GM12878 (cell line): ENCODE measurements at regions not wholly inside any gene's neighbourhood (a gene's known extent, or its start where the extent isn't known, plus 50 kb on each side); places are given as distances from the start of the nearest gene placed in this dataset.

Experiments used
- ATAC-seq: fragments of 200-7000 bp; cut with Tn5 transposase; 3 replicates; pipeline ENCODE4 v1.9.1; 2020; ENCODE audit warnings: mild to moderate bottlenecking, moderate library complexity
- BruUV-seq: library from RNA; stranded (reverse); fragments of 400-500 nt; replicated peaks from 2 replicates; lab custom pipeline; 2021; lab: Mats Ljungman, UMichigan
- CTCF ChIA-PET: fragments of 300-600 bp; sonication (Branson Sonifier 250); formaldehyde crosslinking; extraction: SDS; loops from one replicate; lab custom pipeline; 2021; ENCODE audit warnings: inconsistent platforms; lab: Yijun Ruan, JAX
- POLR2A ChIA-PET: fragments of 350-600 bp; formaldehyde crosslinking; extraction: SDS; loops from one replicate; lab custom pipeline; 2021; ENCODE audit warnings: inconsistent platforms; lab: Charles Lee
- RAD21 ChIA-PET: fragments of 300-600 bp; sonication (Branson Sonifier 250); formaldehyde crosslinking; loops from one replicate; lab custom pipeline; 2023; ENCODE audit warnings: antibody characterized with exemption; ENCODE audit not compliant: unreplicated experiment; lab: Charles Lee
- SMC1A ChIA-PET: fragments of 300-600 bp; sonication (Branson Sonifier 250); formaldehyde crosslinking; loops from one replicate; lab custom pipeline; 2023; ENCODE audit not compliant: unreplicated experiment, uncharacterized antibody; lab: Charles Lee
- DNase-seq: peaks from one replicate; pipeline ENCODE4 v3.0.0-alpha.2; 2011; ENCODE audit warnings: low read depth, low spot score
- FAIRE-seq: peaks from 3 replicates; lab custom pipeline; 2011; peaks lifted over from hg19 to GRCh38; lab: Jason Lieb, UNC
- H2AFZ ChIP-seq: 2 replicates; pipeline ENCODE4 v1.6.0; 2011; ENCODE audit warnings: low read depth, low read length, control low read depth; ENCODE audit not compliant: control insufficient read depth
- H3K27ac ChIP-seq: 2 replicates; pipeline ENCODE4 v1.5.1; 2011; ENCODE audit warnings: control low read depth; ENCODE audit not compliant: control insufficient read depth, insufficient read depth
- H3K27me3 ChIP-seq, 2 experiments: replicated peaks in 1 of 2; 2 replicates each; pipeline versions ENCODE4 v1.6.0 to v1.6.1; 2011; ENCODE audit warnings: low read length in 1 of 2; ENCODE audit not compliant: control insufficient read depth in 2 of 2, insufficient read depth in 2 of 2
- H3K36me3 ChIP-seq, 2 experiments: 2 replicates each; pipeline ENCODE4 v1.5.1; 2011; ENCODE audit warnings: low read length in 1 of 2; ENCODE audit not compliant: control insufficient read depth in 2 of 2, insufficient read depth in 2 of 2
- H3K4me1 ChIP-seq: 2 replicates; pipeline ENCODE4 v1.6.1; 2011; ENCODE audit warnings: mild to moderate bottlenecking, low read length, moderate library complexity, mixed read lengths; ENCODE audit not compliant: control insufficient read depth, insufficient read depth
- H3K4me2 ChIP-seq: 2 replicates; pipeline ENCODE4 v1.6.0; 2011; ENCODE audit warnings: control low read depth; ENCODE audit not compliant: control insufficient read depth, insufficient read depth
- H3K4me3 ChIP-seq: fragments of 200-600 bp; sonication (generic); 2 replicates; pipeline ENCODE4 v1.5.1; 2016
- H3K79me2 ChIP-seq: 2 replicates; pipeline ENCODE4 v1.6.0; 2011; ENCODE audit warnings: low read length; ENCODE audit not compliant: control insufficient read depth, insufficient read depth
- H3K9ac ChIP-seq: 2 replicates; pipeline ENCODE4 v1.8.0; 2011; ENCODE audit warnings: low read length, control low read depth, mixed read lengths; ENCODE audit not compliant: control insufficient read depth, insufficient read depth
- H3K9me3 ChIP-seq: replicated peaks from 3 replicates; pipeline ENCODE4 v1.5.1; 2011; ENCODE audit warnings: mild to moderate bottlenecking, low read length; ENCODE audit not compliant: control insufficient read depth, insufficient read depth
- H4K20me1 ChIP-seq: 2 replicates; pipeline ENCODE4 v1.6.0; 2011; ENCODE audit not compliant: control insufficient read depth, insufficient read depth
- BRCA1 ChIP-seq: IDR thresholded peaks from 2 replicates; pipeline ENCODE4 v1.6.1; 2011; ENCODE audit warnings: low read depth, low read length, improper control_type of control experiment
- GABPA ChIP-seq: IDR thresholded peaks from 2 replicates; pipeline ENCODE4 v1.6.1; 2014; ENCODE audit warnings: antibody characterized with exemption, low read depth, mild to moderate bottlenecking, inconsistent platforms
- GATAD2B ChIP-seq: fragments of 450-650 bp; conservative IDR thresholded peaks from 2 replicates; pipeline ENCODE4 v1.6.1; 2017; ENCODE audit warnings: low read depth, mild to moderate bottlenecking, moderate library complexity
- NFXL1 ChIP-seq: fragments of 450-650 bp; IDR thresholded peaks from 2 replicates; pipeline ENCODE4 v1.6.1; 2017; ENCODE audit warnings: antibody characterized with exemption, mild to moderate bottlenecking, borderline replicate concordance
- POLR2AphosphoS5 ChIP-seq: IDR thresholded peaks from 2 replicates; pipeline ENCODE4 v1.6.1; 2011; ENCODE audit warnings: mild to moderate bottlenecking, low read length, inconsistent platforms
- RELA ChIP-seq: fragments of 450-650 bp; IDR thresholded peaks from 2 replicates; pipeline ENCODE4 v1.8.0; 2014; ENCODE audit warnings: borderline replicate concordance; ENCODE audit not compliant: partially characterized antibody
- STAT1 ChIP-seq: fragments of 450-650 bp; conservative IDR thresholded peaks from 2 replicates; pipeline ENCODE4 v1.6.1; 2014; ENCODE audit warnings: antibody characterized with exemption, mild to moderate bottlenecking
- TAF1 ChIP-seq: IDR thresholded peaks from 2 replicates; pipeline ENCODE4 v1.6.1; 2011; ENCODE audit warnings: mild to moderate bottlenecking, low read depth, low read length, borderline replicate concordance
- TBL1XR1 ChIP-seq: IDR thresholded peaks from 2 replicates; pipeline ENCODE4 v1.6.1; 2012; ENCODE audit warnings: low read depth, low read length, improper control_type of control experiment
- YY1 ChIP-seq: IDR thresholded peaks from 2 replicates; pipeline ENCODE4 v1.6.1; 2011; ENCODE audit warnings: low read depth, mild to moderate bottlenecking, low read length
- ZNF622 ChIP-seq: fragments of 450-650 bp; IDR thresholded peaks from 2 replicates; pipeline ENCODE4 v1.6.1; 2017; ENCODE audit warnings: mild to moderate bottlenecking, inconsistent platforms
- WGBS: methylation state at CpG from one replicate; pipeline ENCODE4 v1.1.6; 2016; ENCODE audit warnings: low lambda C conversion rate; ENCODE audit not compliant: insufficient replicate concordance, insufficient coverage; ENCODE audit errors: missing lambda C conversion rate; 5-methylcytosine and 5-hydroxymethylcytosine counted together
- in situ Hi-C: fragments of 300-500 bp; cut with MboI; formaldehyde crosslinking; loops from 9 replicates; pipeline ENCODE4 v1.14.3; 2018; ENCODE audit warnings: mixed read lengths
- intact Hi-C: fragments of 100-400 bp; cut with micrococcal nuclease; formaldehyde crosslinking; loops from one replicate; pipeline ENCODE4 v1.14.2; 2022; ENCODE audit not compliant: unreplicated experiment
- TF ChIP-seq, protein P1 (sequence below): fragments of 450-650 bp; IDR thresholded peaks from 2 replicates; pipeline ENCODE4 v1.6.1; 2017; ENCODE audit warnings: mild to moderate bottlenecking, moderate library complexity
- TF ChIP-seq, protein P2 (sequence below): fragments of 450-650 bp; IDR thresholded peaks from 2 replicates; pipeline ENCODE4 v1.6.1; 2017; ENCODE audit warnings: mild to moderate bottlenecking, low read depth, inconsistent platforms; ENCODE audit not compliant: poor library complexity, severe bottlenecking
- TF ChIP-seq, protein P3 (sequence below): fragments of 450-650 bp; IDR thresholded peaks from 2 replicates; pipeline ENCODE4 v1.6.1; 2017; ENCODE audit warnings: mild to moderate bottlenecking, moderate library complexity

DNA sequence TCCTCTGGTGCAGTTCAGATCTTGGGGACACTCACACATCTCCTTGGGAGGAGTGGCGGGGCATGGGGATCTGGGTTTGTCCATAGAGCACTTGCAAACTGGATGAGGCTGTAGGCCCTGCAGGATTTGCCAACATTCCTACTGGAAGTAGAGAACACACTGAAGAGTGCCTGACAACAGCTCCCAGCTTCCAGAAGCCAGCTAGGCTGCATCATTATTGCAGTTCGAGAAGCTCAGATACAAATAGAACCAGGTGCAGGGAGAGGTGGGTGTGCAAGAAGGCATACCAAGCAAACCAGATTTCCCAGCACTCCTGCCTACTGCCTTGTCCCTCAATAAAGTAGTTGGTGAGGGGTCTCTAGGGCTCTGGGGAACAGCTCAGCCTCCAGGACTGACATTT lies 52.5 kb downstream of the RHOB start:
- Histone ChIP-seq H3K9ac (no peak overlapping the region), H3K79me2 (no peaks in the 10 kb centered on the region), H4K20me1 (no peaks in the 10 kb centered on the region), H3K4me1 (no peaks in the 10 kb centered on the region), H3K4me2 (no peak overlapping the region), H2AFZ (no peak overlapping the region), H3K27ac (no peak overlapping the region), H3K4me3 (no peak overlapping the region), H3K36me3 (no peaks in the 10 kb centered on the region), H3K27me3 (peaks cover 2% of the 10 kb centered on the region in 2 experiments), H3K9me3 (no peaks in the 10 kb centered on the region; the same call in 2 of the 3 replicates)
- CTCF ChIA-PET: interaction anchor here (0.7 kb wide), 1 partner anchor 100 kb away, joined by 3 read pairs; no protein-coding TSS in a partner anchor
- DNase-seq: no peak
- 19% methylated on average over 2 of the region's 2 CpGs for WGBS
- intact Hi-C loops (no loop called here), in situ Hi-C loops (no loop called here)
- no peak for FAIRE-seq
- POLR2A ChIA-PET: no interaction called here
- ATAC-seq: no peak
- SMC1A ChIA-PET: no interaction called here
- TF ChIP-seq GABPA (no peak), TAF1 (no peak), POLR2AphosphoS5 (no peak), RELA (no peak), BRCA1 (no peak), STAT1 (no peak), TBL1XR1 (no peak), NFXL1 (no peak), GATAD2B (no peak), YY1 (no peak), ZNF622 (no peak)
- TF ChIP-seq, protein P1, sequence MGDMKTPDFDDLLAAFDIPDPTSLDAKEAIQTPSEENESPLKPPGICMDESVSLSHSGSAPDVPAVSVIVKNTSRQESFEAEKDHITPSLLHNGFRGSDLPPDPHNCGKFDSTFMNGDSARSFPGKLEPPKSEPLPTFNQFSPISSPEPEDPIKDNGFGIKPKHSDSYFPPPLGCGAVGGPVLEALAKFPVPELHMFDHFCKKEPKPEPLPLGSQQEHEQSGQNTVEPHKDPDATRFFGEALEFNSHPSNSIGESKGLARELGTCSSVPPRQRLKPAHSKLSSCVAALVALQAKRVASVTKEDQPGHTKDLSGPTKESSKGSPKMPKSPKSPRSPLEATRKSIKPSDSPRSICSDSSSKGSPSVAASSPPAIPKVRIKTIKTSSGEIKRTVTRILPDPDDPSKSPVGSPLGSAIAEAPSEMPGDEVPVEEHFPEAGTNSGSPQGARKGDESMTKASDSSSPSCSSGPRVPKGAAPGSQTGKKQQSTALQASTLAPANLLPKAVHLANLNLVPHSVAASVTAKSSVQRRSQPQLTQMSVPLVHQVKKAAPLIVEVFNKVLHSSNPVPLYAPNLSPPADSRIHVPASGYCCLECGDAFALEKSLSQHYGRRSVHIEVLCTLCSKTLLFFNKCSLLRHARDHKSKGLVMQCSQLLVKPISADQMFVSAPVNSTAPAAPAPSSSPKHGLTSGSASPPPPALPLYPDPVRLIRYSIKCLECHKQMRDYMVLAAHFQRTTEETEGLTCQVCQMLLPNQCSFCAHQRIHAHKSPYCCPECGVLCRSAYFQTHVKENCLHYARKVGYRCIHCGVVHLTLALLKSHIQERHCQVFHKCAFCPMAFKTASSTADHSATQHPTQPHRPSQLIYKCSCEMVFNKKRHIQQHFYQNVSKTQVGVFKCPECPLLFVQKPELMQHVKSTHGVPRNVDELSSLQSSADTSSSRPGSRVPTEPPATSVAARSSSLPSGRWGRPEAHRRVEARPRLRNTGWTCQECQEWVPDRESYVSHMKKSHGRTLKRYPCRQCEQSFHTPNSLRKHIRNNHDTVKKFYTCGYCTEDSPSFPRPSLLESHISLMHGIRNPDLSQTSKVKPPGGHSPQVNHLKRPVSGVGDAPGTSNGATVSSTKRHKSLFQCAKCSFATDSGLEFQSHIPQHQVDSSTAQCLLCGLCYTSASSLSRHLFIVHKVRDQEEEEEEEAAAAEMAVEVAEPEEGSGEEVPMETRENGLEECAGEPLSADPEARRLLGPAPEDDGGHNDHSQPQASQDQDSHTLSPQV: no peak
- TF ChIP-seq, protein P2, sequence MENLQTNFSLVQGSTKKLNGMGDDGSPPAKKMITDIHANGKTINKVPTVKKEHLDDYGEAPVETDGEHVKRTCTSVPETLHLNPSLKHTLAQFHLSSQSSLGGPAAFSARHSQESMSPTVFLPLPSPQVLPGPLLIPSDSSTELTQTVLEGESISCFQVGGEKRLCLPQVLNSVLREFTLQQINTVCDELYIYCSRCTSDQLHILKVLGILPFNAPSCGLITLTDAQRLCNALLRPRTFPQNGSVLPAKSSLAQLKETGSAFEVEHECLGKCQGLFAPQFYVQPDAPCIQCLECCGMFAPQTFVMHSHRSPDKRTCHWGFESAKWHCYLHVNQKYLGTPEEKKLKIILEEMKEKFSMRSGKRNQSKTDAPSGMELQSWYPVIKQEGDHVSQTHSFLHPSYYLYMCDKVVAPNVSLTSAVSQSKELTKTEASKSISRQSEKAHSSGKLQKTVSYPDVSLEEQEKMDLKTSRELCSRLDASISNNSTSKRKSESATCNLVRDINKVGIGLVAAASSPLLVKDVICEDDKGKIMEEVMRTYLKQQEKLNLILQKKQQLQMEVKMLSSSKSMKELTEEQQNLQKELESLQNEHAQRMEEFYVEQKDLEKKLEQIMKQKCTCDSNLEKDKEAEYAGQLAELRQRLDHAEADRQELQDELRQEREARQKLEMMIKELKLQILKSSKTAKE: no peak
- TF ChIP-seq, protein P3, sequence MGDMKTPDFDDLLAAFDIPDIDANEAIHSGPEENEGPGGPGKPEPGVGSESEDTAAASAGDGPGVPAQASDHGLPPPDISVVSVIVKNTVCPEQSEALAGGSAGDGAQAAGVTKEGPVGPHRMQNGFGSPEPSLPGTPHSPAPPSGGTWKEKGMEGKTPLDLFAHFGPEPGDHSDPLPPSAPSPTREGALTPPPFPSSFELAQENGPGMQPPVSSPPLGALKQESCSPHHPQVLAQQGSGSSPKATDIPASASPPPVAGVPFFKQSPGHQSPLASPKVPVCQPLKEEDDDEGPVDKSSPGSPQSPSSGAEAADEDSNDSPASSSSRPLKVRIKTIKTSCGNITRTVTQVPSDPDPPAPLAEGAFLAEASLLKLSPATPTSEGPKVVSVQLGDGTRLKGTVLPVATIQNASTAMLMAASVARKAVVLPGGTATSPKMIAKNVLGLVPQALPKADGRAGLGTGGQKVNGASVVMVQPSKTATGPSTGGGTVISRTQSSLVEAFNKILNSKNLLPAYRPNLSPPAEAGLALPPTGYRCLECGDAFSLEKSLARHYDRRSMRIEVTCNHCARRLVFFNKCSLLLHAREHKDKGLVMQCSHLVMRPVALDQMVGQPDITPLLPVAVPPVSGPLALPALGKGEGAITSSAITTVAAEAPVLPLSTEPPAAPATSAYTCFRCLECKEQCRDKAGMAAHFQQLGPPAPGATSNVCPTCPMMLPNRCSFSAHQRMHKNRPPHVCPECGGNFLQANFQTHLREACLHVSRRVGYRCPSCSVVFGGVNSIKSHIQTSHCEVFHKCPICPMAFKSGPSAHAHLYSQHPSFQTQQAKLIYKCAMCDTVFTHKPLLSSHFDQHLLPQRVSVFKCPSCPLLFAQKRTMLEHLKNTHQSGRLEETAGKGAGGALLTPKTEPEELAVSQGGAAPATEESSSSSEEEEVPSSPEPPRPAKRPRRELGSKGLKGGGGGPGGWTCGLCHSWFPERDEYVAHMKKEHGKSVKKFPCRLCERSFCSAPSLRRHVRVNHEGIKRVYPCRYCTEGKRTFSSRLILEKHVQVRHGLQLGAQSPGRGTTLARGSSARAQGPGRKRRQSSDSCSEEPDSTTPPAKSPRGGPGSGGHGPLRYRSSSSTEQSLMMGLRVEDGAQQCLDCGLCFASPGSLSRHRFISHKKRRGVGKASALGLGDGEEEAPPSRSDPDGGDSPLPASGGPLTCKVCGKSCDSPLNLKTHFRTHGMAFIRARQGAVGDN: no peak
- BruUV-seq: no TSS peak
- RAD21 ChIA-PET: no interaction called here
